B cell (primary cell): ENCODE measurements at regions not wholly inside any gene's neighbourhood (a gene's known extent, or its start where the extent isn't known, plus 50 kb on each side); places are given as distances from the start of the nearest gene placed in this dataset.

ENCODE experiments used
- ATAC-seq: fragments of 200-7000 bp; cut with Tn5 transposase; one replicate; pipeline ENCODE4 v1.10.0; 2021; ENCODE audit warnings: low read depth, mild to moderate bottlenecking, moderate number of reproducible peaks, moderate library complexity
- CTCF ChIA-PET: fragments of 350-600 bp; sonication (Branson Sonifier 250); formaldehyde crosslinking; loops from one replicate; lab custom pipeline; 2021; ENCODE audit warnings: antibody characterized with exemption, inconsistent platforms; lab: Charles Lee
- POLR2A ChIA-PET: fragments of 350-600 bp; sonication (Branson Sonifier 250); formaldehyde crosslinking; loops from one replicate; lab custom pipeline; 2021; ENCODE audit warnings: antibody characterized with exemption; lab: Charles Lee
- DNase-seq: peaks from one replicate; pipeline ENCODE4 v3.0.0; 2013
- H2AFZ ChIP-seq: 2 replicates; pipeline ENCODE4 v1.6.1; 2012; ENCODE audit warnings: mild to moderate bottlenecking, low read depth, low read length; ENCODE audit not compliant: insufficient read depth, poor library complexity, severe bottlenecking
- H3K27ac ChIP-seq, 2 donors: 1 replicate in 1 of 2; 2 replicates in 1 of 2; pipeline ENCODE4 v1.5.1; 2012 to 2013; ENCODE audit warnings: low read length in 2 of 2, mild to moderate bottlenecking in 2 of 2, moderate library complexity in 1 of 2
- H3K27me3 ChIP-seq, 4 experiments: fragments of 200-600 bp in 1 of 4; sonication (generic) in 1 of 4; replicated peaks in 1 of 4; 1 replicate in 2 of 4; 2 replicates in 2 of 4; pipeline versions ENCODE4 v1.6.1 to v1.7.0; 2013 to 2016; ENCODE audit warnings: low read length in 3 of 4, mild to moderate bottlenecking in 2 of 4, mixed read lengths in 1 of 4, moderate library complexity in 1 of 4; ENCODE audit not compliant: insufficient read depth in 4 of 4, control insufficient read depth in 3 of 4; ENCODE audit errors: control extremely low read depth in 1 of 4
- H3K36me3 ChIP-seq, 2 experiments: replicated peaks in 1 of 2; 1 replicate in 1 of 2; 2 replicates in 1 of 2; pipeline versions ENCODE4 v1.6.1 to v1.7.1; 2013; ENCODE audit warnings: low read length in 1 of 2; ENCODE audit not compliant: insufficient read depth in 2 of 2, control insufficient read depth in 1 of 2; ENCODE audit errors: control extremely low read depth in 1 of 2, extremely low read depth in 1 of 2
- H3K4me1 ChIP-seq, 2 donors: fragments of 200-600 bp in 1 of 2; sonication (generic) in 1 of 2; 1 replicate in 1 of 2; 2 replicates in 1 of 2; pipeline versions ENCODE4 v1.5.1 to v1.6.1; 2013 to 2017; ENCODE audit warnings: low read length in 2 of 2; ENCODE audit not compliant: control insufficient read depth in 2 of 2, insufficient read depth in 2 of 2
- H3K4me2 ChIP-seq: replicated peaks from 2 replicates; pipeline ENCODE3; 2012; ENCODE audit warnings: mild to moderate bottlenecking, low read depth, low read length; ENCODE audit not compliant: poor library complexity, severe bottlenecking
- H3K4me3 ChIP-seq, 5 experiments: fragments of 200-600 bp in 1 of 5; sonication (generic) in 1 of 5; 1 replicate in 3 of 5; 2 replicates in 2 of 5; pipeline versions ENCODE4 v1.5.1 to v1.7.0; 2011 to 2016; ENCODE audit warnings: low read length in 4 of 5, mild to moderate bottlenecking in 4 of 5, low read depth in 2 of 5, control low read depth in 1 of 5, moderate library complexity in 1 of 5; ENCODE audit not compliant: insufficient read depth in 1 of 5; ENCODE audit errors: control extremely low read depth in 1 of 5, extremely low read depth in 1 of 5
- H3K79me2 ChIP-seq: fragments of 200-600 bp; sonication (generic); one replicate; pipeline ENCODE4 v1.6.0; 2016; ENCODE audit warnings: low read length; ENCODE audit not compliant: control insufficient read depth, insufficient read depth
- H3K9ac ChIP-seq: fragments of 200-600 bp; sonication (generic); 2 replicates; pipeline ENCODE4 v1.6.1; 2017; ENCODE audit warnings: mild to moderate bottlenecking, low read length, moderate library complexity
- H3K9me3 ChIP-seq, 3 donors: one replicate each; pipeline versions ENCODE4 v1.6.1 to v1.7.1; 2013; ENCODE audit warnings: low read length in 2 of 3; ENCODE audit not compliant: control insufficient read depth in 2 of 3, insufficient read depth in 1 of 3; ENCODE audit errors: control extremely low read depth in 1 of 3
- H4K20me1 ChIP-seq: 2 replicates; pipeline ENCODE4 v1.6.0; 2012; ENCODE audit warnings: mild to moderate bottlenecking, low read length; ENCODE audit not compliant: insufficient read depth, control insufficient read depth, poor library complexity, severe bottlenecking
- H3K27ac Mint-ChIP-seq: one replicate; pipeline ENCODE4 v1.8.0; 2021; ENCODE audit warnings: mixed read lengths
- H3K27me3 Mint-ChIP-seq: one replicate; pipeline ENCODE4 v1.8.0; 2021; ENCODE audit warnings: mixed read lengths
- H3K4me1 Mint-ChIP-seq: one replicate; pipeline ENCODE4 v1.8.0; 2021; ENCODE audit warnings: mixed read lengths
- H3K4me3 Mint-ChIP-seq: one replicate; pipeline ENCODE4 v1.8.0; 2021; ENCODE audit warnings: mixed read lengths
- H3K9me3 Mint-ChIP-seq: one replicate; pipeline ENCODE4 v1.8.0; 2022; ENCODE audit warnings: mixed read lengths; ENCODE audit not compliant: insufficient read depth
- CTCF ChIP-seq: fragments of 200-600 bp; IDR thresholded peaks from one replicate; pipeline ENCODE4 v1.8.0; 2022; ENCODE audit warnings: antibody characterized with exemption, mild to moderate bottlenecking
- EZH2 ChIP-seq: IDR thresholded peaks from 2 replicates; pipeline ENCODE4 v1.6.1; 2012; ENCODE audit warnings: borderline replicate concordance, low read depth, mild to moderate bottlenecking, moderate library complexity, low read length; ENCODE audit not compliant: insufficient read depth, poor library complexity, severe bottlenecking
- whole genome bisulfite sequencing: methylation state at CpG from one replicate; pipeline ENCODE4 v1.1.5; 2013; ENCODE audit warnings: missing lambda C conversion rate; ENCODE audit not compliant: insufficient coverage; 5-methylcytosine and 5-hydroxymethylcytosine counted together
- intact Hi-C: fragments of 100-400 bp; cut with micrococcal nuclease; formaldehyde crosslinking; loops from one replicate; pipeline ENCODE4 v1.10.0; 2022

GRCh38 chr1:79604490-79605198, 598.1 kb upstream of the ADGRL4 start:
- Histone ChIP-seq H3K36me3 (no peaks in the 10 kb centered on the region), H2AFZ (no peak overlapping the region), H3K27ac (no peak overlapping the region), H3K4me2 (no peak overlapping the region), H3K9me3 (peaks cover 0 to 4% (median 0%) of the 10 kb centered on the region in 3 donors), H3K4me1 (no peaks in the 10 kb centered on the region), H3K4me3 (no peak overlapping the region), H4K20me1 (no peaks in the 10 kb centered on the region), H3K9ac (no peak overlapping the region), H3K79me2 (no peaks in the 10 kb centered on the region), H3K27me3 (no peaks in the 10 kb centered on the region)
- ChIA-PET POLR2A (no interaction called here), CTCF (no interaction called here)
- no peak for ATAC-seq
- Mint-ChIP-seq H3K4me1 (no peaks in the 10 kb centered on the region), H3K9me3 (peaks cover 2% of the 10 kb centered on the region), H3K27ac (no peak overlapping the region), H3K27me3 (no peaks in the 10 kb centered on the region), H3K4me3 (no peak overlapping the region)
- intact Hi-C loops, result no loop called here
- WGBS, result 66% methylated on average over 8 of the region's 9 CpGs
- DNase-seq, result no peak
- TF ChIP-seq CTCF (no peak), EZH2 (no peak)

- ChIA-PET CTCF (no interaction called here), POLR2A (no interaction called here)
- Histone ChIP-seq H2AFZ (no peak overlapping the region), H3K27me3 (no peaks in the 10 kb centered on the region), H3K4me2 (no peak overlapping the region), H4K20me1 (no peaks in the 10 kb centered on the region), H3K27ac (no peak overlapping the region), H3K9ac (no peak overlapping the region), H3K79me2 (no peaks in the 10 kb centered on the region), H3K9me3 (peaks cover 0 to 4% (median 0%) of the 10 kb centered on the region in 3 donors), H3K36me3 (no peaks in the 10 kb centered on the region), H3K4me3 (no peak overlapping the region), H3K4me1 (no peaks in the 10 kb centered on the region)
- H3K4me3 Mint-ChIP-seq, result no peak overlapping the region
- no peak overlapping the region for H3K27ac Mint-ChIP-seq
- no peaks in the 10 kb centered on the region for H3K27me3 Mint-ChIP-seq
- ATAC-seq, result no peak
- intact Hi-C loops, result no loop called here
- no peak for DNase-seq
- WGBS, result no CpG with 5 or more reads among the region's 2 CpGs
- TF ChIP-seq EZH2, result no peak
- TF ChIP-seq CTCF, result no peak
- peaks cover 2% of the 10 kb centered on the region for H3K9me3 Mint-ChIP-seq
- no peaks in the 10 kb centered on the region for H3K4me1 Mint-ChIP-seq
These were observed 597.3 kb upstream of the ADGRL4 start for GRCh38 chr1:79603843-79604242.
